Mucosa of descending colon (tissue), 3 donors: ENCODE measurements at regions not wholly inside any gene's neighbourhood (a gene's known extent, or its start where the extent isn't known, plus 50 kb on each side); places are given as distances from the start of the nearest gene placed in this dataset.

ENCODE experiments used
- ATAC-seq: fragments of 200-7000 bp; cut with Tn5 transposase; one replicate; pipeline ENCODE4 v1.9.1; 2020; ENCODE audit warnings: mild to moderate bottlenecking, moderate library complexity
- DNase-seq, 3 donors: peaks; one replicate each; pipeline ENCODE4 v3.0.0-alpha.2; 2020
- H3K36me3 ChIP-seq: fragments of 200-600 bp; one replicate; pipeline ENCODE4 v1.8.0; 2021; ENCODE audit warnings: low read depth, mild to moderate bottlenecking
- H3K4me1 ChIP-seq: fragments of 200-600 bp; one replicate; pipeline ENCODE4 v1.8.0; 2021; ENCODE audit warnings: low read depth, mild to moderate bottlenecking
- H3K4me3 ChIP-seq: fragments of 200-600 bp; one replicate; pipeline ENCODE4 v1.8.0; 2021; ENCODE audit warnings: mild to moderate bottlenecking
- H3K9me3 ChIP-seq: fragments of 200-600 bp; one replicate; pipeline ENCODE4 v1.8.0; 2021; ENCODE audit warnings: mild to moderate bottlenecking
- CTCF ChIP-seq: fragments of 200-600 bp; IDR thresholded peaks from one replicate; pipeline ENCODE4 v1.8.0; 2022; ENCODE audit warnings: antibody characterized with exemption, mild to moderate bottlenecking
- intact Hi-C, 2 donors: fragments of 100-400 bp; cut with DNase I in 1 of 2; cut with micrococcal nuclease in 1 of 2; formaldehyde crosslinking; loops; one replicate each; pipeline versions ENCODE4 v1.11.0 to v1.11.1; 2022; cut with DNase I, micrococcal nuclease
- donor health status: DM: no; HTN: no; CAD: no; lungs with moderate emphysema.
- donor health status: DM: no; HTN: no; CAD: no.
- donor health status: DM: no; HTN: yes; CAD: no.

- H3K4me1 ChIP-seq = no peaks in the 10 kb centered on the region
- intact Hi-C loops = no loop called here
- H3K36me3 ChIP-seq = no peaks in the 10 kb centered on the region
- DNase-seq (no peak), ATAC-seq (no peak)
- no peak overlapping the region for H3K4me3 ChIP-seq
- H3K9me3 ChIP-seq = no peaks in the 10 kb centered on the region
- no peak for TF ChIP-seq CTCF
Measured at GRCh38 chr19:31416548-31416947, 67.3 kb upstream of the TSHZ3 start.

- Histone ChIP-seq H3K9me3 (no peaks in the 10 kb centered on the region), H3K36me3 (no peaks in the 10 kb centered on the region), H3K4me1 (no peaks in the 10 kb centered on the region), H3K4me3 (no peak overlapping the region)
- DNase-seq = no peak
- intact Hi-C loops = no loop called here
- TF ChIP-seq CTCF = no peak
- ATAC-seq = no peak
Measured at GRCh38 chr19:31418055-31418454, 68.8 kb upstream of the TSHZ3 start.

GRCh38 chr19:31418692-31419430 is 69.6 kb upstream of the TSHZ3 start:
- Histone ChIP-seq H3K4me1 (no peaks in the 10 kb centered on the region), H3K4me3 (no peak overlapping the region), H3K36me3 (no peaks in the 10 kb centered on the region), H3K9me3 (no peaks in the 10 kb centered on the region)
- intact Hi-C loops = no loop called here
- no peak for TF ChIP-seq CTCF
- ATAC-seq = no peak
- no peak for DNase-seq

- TF ChIP-seq CTCF = no peak
- DNase-seq (no peak), ATAC-seq (no peak)
- no peaks in the 10 kb centered on the region for H3K9me3 ChIP-seq
- H3K36me3 ChIP-seq = no peaks in the 10 kb centered on the region
- no peaks in the 10 kb centered on the region for H3K4me1 ChIP-seq
- intact Hi-C loops = no loop called here
- H3K4me3 ChIP-seq = no peak overlapping the region
Measured at GRCh38 chr19:31419871-31420445, 70.7 kb upstream of the TSHZ3 start.

GRCh38 chr19:31421082-31421481 is 71.8 kb upstream of the TSHZ3 start:
- Histone ChIP-seq H3K9me3 (no peaks in the 10 kb centered on the region), H3K36me3 (no peaks in the 10 kb centered on the region), H3K4me1 (no peaks in the 10 kb centered on the region), H3K4me3 (no peak overlapping the region)
- intact Hi-C loops = no loop called here
- TF ChIP-seq CTCF = no peak
- DNase-seq (no peak), ATAC-seq (no peak)
